Testis (tissue), 2 donors: ENCODE measurements at regions not wholly inside any gene's neighbourhood (a gene's known extent, or its start where the extent isn't known, plus 50 kb on each side); places are given as distances from the start of the nearest gene placed in this dataset.
A peak's percentile ranks its signal among the peaks of the same experiment; 100 is the strongest.

Experiments
- DNase-seq: peaks from one replicate; pipeline ENCODE4 v3.0.0-alpha.2; 2019
- H3K27ac ChIP-seq, 2 donors: fragments of 200-600 bp; sonication (generic); one replicate each; pipeline ENCODE4 v1.5.1; 2019
- H3K27me3 ChIP-seq: fragments of 200-600 bp; sonication (generic); one replicate; pipeline ENCODE4 v1.5.1; 2019
- H3K36me3 ChIP-seq: fragments of 200-600 bp; sonication (generic); one replicate; pipeline ENCODE4 v1.5.1; 2017; ENCODE audit warnings: low read depth; ENCODE audit errors: missing control alignments
- H3K4me1 ChIP-seq: fragments of 200-600 bp; sonication (generic); one replicate; pipeline ENCODE4 v1.5.1; 2019
- H3K4me3 ChIP-seq, 2 donors: fragments of 200-600 bp; sonication (generic); one replicate each; pipeline ENCODE4 v1.5.1; 2017 to 2019
- H3K9me3 ChIP-seq: fragments of 200-600 bp; sonication (generic); one replicate; pipeline ENCODE4 v1.5.1; 2017
- CTCF ChIP-seq, 3 experiments: fragments of 450-650 bp in 2 of 3; fragments of 200-600 bp in 1 of 3; sonication (generic) in 1 of 3; IDR thresholded peaks; one replicate each; pipeline ENCODE4 v1.5.1; 2016 to 2019; ENCODE audit warnings: antibody characterized with exemption in 3 of 3, mild to moderate bottlenecking in 2 of 3, moderate library complexity in 1 of 3
- POLR2A ChIP-seq: fragments of 450-650 bp; IDR thresholded peaks from one replicate; pipeline ENCODE4 v1.6.1; 2017; ENCODE audit warnings: antibody characterized with exemption, mild to moderate bottlenecking, moderate library complexity
- WGBS, 2 donors: methylation state at CpG; one replicate each; pipeline ENCODE4 v1.1.5; 2018; 5-methylcytosine and 5-hydroxymethylcytosine counted together
- intact Hi-C: fragments of 100-400 bp; cut with DNase I; formaldehyde crosslinking; loops from one replicate; pipeline ENCODE4 v1.15.1; 2023; ENCODE audit warnings: low total_unique reads

DNA sequence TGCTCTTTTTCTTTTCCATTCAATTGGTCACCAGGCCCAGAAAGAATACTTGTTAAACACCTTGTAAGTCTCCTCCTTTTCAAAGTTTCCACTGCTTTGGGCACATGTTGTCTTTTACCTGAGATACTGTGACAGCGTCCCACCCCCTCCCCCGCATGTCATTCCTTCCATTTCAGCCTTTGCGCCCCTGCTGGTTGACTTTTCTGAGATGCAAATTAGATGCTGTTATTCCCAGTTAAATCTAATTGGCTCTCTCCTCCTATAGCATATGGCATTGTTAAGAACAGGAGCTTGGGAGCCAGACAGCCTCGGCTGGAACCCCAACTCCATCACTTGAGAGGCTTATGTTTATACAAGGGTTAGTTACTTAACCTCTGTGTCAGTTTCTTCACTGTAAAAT is 80.3 kb upstream of the GAREM1 start:
- peaks cover 10% of the 10 kb centered on the region for H3K4me1 ChIP-seq
- no peaks in the 10 kb centered on the region for H3K36me3 ChIP-seq
- H3K9me3 ChIP-seq: no peaks in the 10 kb centered on the region
- no peak overlapping the region for H3K4me3 ChIP-seq
- intact Hi-C loops: loop anchor here (5.0 kb wide), 1 partner anchor 394 kb away; no protein-coding TSS in a partner anchor
- WGBS, 2 donors: 62 to 70% methylated on average over 4 of the region's 4 CpGs
- H3K27ac ChIP-seq: no peak overlapping the region
- no peak for TF ChIP-seq CTCF (IDR thresholded peaks at IDR 0.05)
- TF ChIP-seq POLR2A: no peak
- no peak for DNase-seq
- no peaks in the 10 kb centered on the region for H3K27me3 ChIP-seq

DNA sequence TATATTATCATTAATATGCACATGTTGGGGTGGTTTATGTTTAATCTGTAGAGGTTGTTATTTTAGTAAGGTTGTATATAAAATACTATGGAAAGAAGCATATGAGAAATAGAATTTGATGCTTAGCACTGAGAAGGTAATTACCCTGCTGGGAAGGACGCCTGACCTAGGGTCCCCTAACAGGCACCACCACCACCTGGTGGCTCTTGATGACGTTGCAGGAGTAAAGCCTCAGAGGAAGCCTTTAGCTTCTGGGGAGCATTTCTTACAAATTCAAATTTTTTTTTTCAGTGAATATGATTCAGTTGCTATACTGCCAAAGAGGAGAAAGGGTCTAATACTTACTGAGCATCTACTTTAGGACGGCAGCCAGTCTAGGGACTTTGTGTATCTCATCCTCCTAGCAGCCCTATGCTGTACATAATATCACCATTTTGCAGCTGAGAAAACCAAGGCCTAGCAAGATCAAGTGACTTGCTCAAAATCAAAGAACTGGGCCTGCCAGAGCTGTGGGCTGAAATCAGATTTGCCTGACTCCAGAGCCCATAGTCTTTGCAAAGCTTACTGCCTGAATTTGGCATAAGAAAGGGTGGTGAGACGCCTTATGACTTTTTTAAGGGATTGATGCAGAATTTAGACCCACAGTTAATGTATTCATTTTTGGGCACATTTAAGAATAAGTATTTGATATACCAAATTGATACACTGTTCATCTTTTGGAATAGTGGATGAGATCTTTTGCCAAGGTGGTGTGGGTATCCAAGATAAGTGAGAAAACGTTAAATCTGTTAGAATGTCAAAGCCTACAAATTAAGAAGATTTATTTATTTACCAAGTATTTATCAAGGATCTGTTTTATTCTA is 78.8 kb upstream of the GAREM1 start:
- Histone ChIP-seq H3K4me1 (peaks cover 10% of the 10 kb centered on the region), H3K36me3 (no peaks in the 10 kb centered on the region), H3K27me3 (no peaks in the 10 kb centered on the region), H3K27ac (no peak overlapping the region), H3K9me3 (no peaks in the 10 kb centered on the region), H3K4me3 (no peak overlapping the region)
- intact Hi-C loops: loop anchor here (5.0 kb wide), 1 partner anchor 392 kb away; no protein-coding TSS in a partner anchor
- WGBS, 2 donors: 38 to 42% methylated on average over 5 of the region's 5 CpGs
- DNase-seq: peak; percentile 65
- TF ChIP-seq CTCF (IDR thresholded peaks at IDR 0.05) (peak; percentile 18 to 71 (median 45)), POLR2A (no peak)

GRCh38 chr18:32548688-32549087 is 78.0 kb upstream of the GAREM1 start:
- no peaks in the 10 kb centered on the region for H3K36me3 ChIP-seq
- H3K4me3 ChIP-seq: no peak overlapping the region
- 52 to 53% methylated on average over 3 of the region's 3 CpGs for WGBS, 2 donors
- no peak for TF ChIP-seq POLR2A
- TF ChIP-seq CTCF (IDR thresholded peaks at IDR 0.05): no peak
- intact Hi-C loops: no loop called here
- H3K9me3 ChIP-seq: no peaks in the 10 kb centered on the region
- peaks cover 6% of the 10 kb centered on the region for H3K4me1 ChIP-seq
- DNase-seq: no peak
- H3K27ac ChIP-seq: no peak overlapping the region
- H3K27me3 ChIP-seq: no peaks in the 10 kb centered on the region

DNA sequence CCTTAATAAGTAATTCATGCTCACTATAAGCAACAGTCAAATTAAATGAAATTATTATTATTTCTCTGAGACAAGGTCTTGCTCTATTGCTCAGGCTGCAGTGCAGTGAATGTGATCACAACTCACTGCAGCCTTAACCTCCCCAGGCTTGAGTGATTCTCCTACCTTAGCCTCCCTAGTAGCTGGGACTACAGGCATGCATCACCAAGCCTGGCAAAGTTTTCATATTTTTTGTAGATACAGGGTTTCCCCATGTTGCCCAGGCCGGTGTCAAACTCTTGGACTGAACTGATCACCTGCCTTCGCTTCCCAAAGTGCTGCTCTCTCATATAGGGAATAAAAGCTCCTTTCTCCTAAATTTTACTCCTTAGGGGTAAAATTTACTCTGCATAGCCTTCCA is 74.9 kb upstream of the GAREM1 start:
- Histone ChIP-seq H3K36me3 (no peaks in the 10 kb centered on the region), H3K27me3 (no peaks in the 10 kb centered on the region), H3K27ac (no peak overlapping the region), H3K4me3 (no peak overlapping the region), H3K9me3 (no peaks in the 10 kb centered on the region), H3K4me1 (no peaks in the 10 kb centered on the region)
- 88 to 98% methylated on average over 2 of the region's 2 CpGs for WGBS, 2 donors
- no peak for TF ChIP-seq POLR2A
- TF ChIP-seq CTCF (IDR thresholded peaks at IDR 0.05): no peak
- intact Hi-C loops: no loop called here
- no peak for DNase-seq

GRCh38 chr18:32544088-32544487 is 73.4 kb upstream of the GAREM1 start:
- H3K4me1 ChIP-seq: no peaks in the 10 kb centered on the region
- H3K27me3 ChIP-seq: no peaks in the 10 kb centered on the region
- no peak for TF ChIP-seq CTCF (IDR thresholded peaks at IDR 0.05)
- TF ChIP-seq POLR2A: no peak
- WGBS, 2 donors: 86 to 88% methylated on average over 1 of the region's 1 CpG
- no peaks in the 10 kb centered on the region for H3K9me3 ChIP-seq
- H3K27ac ChIP-seq: no peak overlapping the region
- intact Hi-C loops: no loop called here
- no peaks in the 10 kb centered on the region for H3K36me3 ChIP-seq
- no peak for DNase-seq
- H3K4me3 ChIP-seq: no peak overlapping the region
